ENCODE measurements at regions not wholly inside any gene's neighbourhood (a gene's known extent, or its start where the extent isn't known, plus 50 kb on each side); places are given as distances from the start of the nearest gene placed in this dataset.
"Not testable (repeated sequence)": the region's sequence is repeated elsewhere in the genome, so short reads cannot be mapped to it uniquely, and the experiment has no call there.

DNA sequence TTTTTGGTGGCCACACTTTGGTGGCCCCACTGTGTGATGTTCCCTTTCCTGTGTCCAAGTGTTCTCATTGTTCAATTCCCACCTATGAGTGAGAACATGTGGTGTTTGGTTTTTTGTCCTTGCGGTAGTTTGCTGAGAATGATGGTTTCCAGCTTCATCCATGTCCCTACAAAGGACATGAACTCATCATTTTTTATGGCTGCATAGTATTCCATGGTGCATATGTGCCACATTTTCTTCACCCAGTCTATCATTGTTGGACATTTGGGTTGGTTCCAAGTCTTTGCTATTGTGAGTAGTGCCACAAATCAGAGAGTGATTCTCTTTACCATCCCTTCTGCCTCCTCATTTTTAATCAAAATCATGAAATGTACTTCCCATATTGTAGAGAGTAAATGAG lies 114.0 kb upstream of the NR2F2 start:
- TF ChIP-seq EZH2 (IDR thresholded peaks at IDR 0.05; ENCODE audit: insufficient read depth, poor library complexity, severe bottlenecking); EZH2phosphoT487 (IDR thresholded peaks at IDR 0.05; ENCODE audit: insufficient read depth, low read depth): not testable (repeated sequence)

Data from GM23248 (cell line).